SK-N-SH (cell line): ENCODE measurements at regions not wholly inside any gene's neighbourhood (a gene's known extent, or its start where the extent isn't known, plus 50 kb on each side); places are given as distances from the start of the nearest gene placed in this dataset.

Experiments
- CTCF ChIA-PET: fragments of 300-600, 350-600 bp; formaldehyde crosslinking; extraction: SDS; loops from one replicate; lab custom pipeline; 2021; lab: Yijun Ruan, JAX
- POLR2A ChIA-PET: fragments of 350-600 bp; sonication (Branson Sonifier 250); formaldehyde crosslinking; extraction: SDS; loops from one replicate; lab custom pipeline; 2020; ENCODE audit warnings: antibody characterized with exemption, inconsistent platforms; lab: Yijun Ruan, JAX
- DNase-seq: peaks from one replicate; pipeline ENCODE4 v3.0.0; 2012
- H2AFZ ChIP-seq: fragments of 200-600 bp; sonication (generic); 2 replicates; pipeline ENCODE4 v1.8.1; 2016; ENCODE audit warnings: antibody characterized with exemption, mild to moderate bottlenecking, low read depth
- H3F3A ChIP-seq: fragments of 200-600 bp; sonication (generic); replicated peaks from 2 replicates; pipeline ENCODE3; 2016; ENCODE audit warnings: antibody characterized with exemption, mild to moderate bottlenecking; ENCODE audit not compliant: insufficient read depth
- H3K27ac ChIP-seq, 2 experiments: fragments of 200-500 bp in 1 of 2; fragments of 200-600 bp in 1 of 2; sonication (Bioruptor generic) in 1 of 2; sonication (generic), shearing (Covaris generic) in 1 of 2; 2 replicates each; pipeline versions ENCODE4 v1.5.1 to v1.6.1; 2014 to 2016; ENCODE audit warnings: low read depth in 2 of 2, inconsistent platforms in 1 of 2, low read length in 1 of 2, mild to moderate bottlenecking in 1 of 2, mixed read lengths in 1 of 2
- H3K27me3 ChIP-seq: fragments of 200-600 bp; sonication (generic), shearing (Covaris generic); 2 replicates; pipeline ENCODE4 v1.6.1; 2016; ENCODE audit warnings: mixed run types; ENCODE audit not compliant: insufficient read depth
- H3K36me3 ChIP-seq, 2 experiments: fragments of 200-500 bp in 1 of 2; fragments of 200-600 bp in 1 of 2; sonication (Bioruptor generic) in 1 of 2; sonication (generic) in 1 of 2; replicated peaks in 1 of 2; 2 replicates each; pipeline versions ENCODE3 to v1.5.1; 2014 to 2016; ENCODE audit warnings: low read length in 1 of 2, mild to moderate bottlenecking in 1 of 2; ENCODE audit not compliant: insufficient read depth in 2 of 2, control insufficient read depth in 1 of 2
- H3K4me1 ChIP-seq, 2 experiments: fragments of 200-500 bp in 1 of 2; fragments of 200-600 bp in 1 of 2; sonication (Bioruptor generic) in 1 of 2; sonication (generic), shearing (Covaris generic) in 1 of 2; 2 replicates each; pipeline versions ENCODE4 v1.5.1 to v1.6.1; 2014 to 2016; ENCODE audit warnings: low read depth in 1 of 2, low read length in 1 of 2, mixed run types in 1 of 2; ENCODE audit not compliant: insufficient read depth in 2 of 2, control insufficient read depth in 1 of 2
- H3K4me2 ChIP-seq: fragments of 200-600 bp; sonication (generic), shearing (Covaris generic); 2 replicates; pipeline ENCODE4 v1.6.1; 2017; ENCODE audit warnings: mixed run types
- H3K4me3 ChIP-seq, 2 experiments: fragments of 200-500 bp in 1 of 2; fragments of 200-600 bp in 1 of 2; sonication (Bioruptor generic) in 1 of 2; sonication (generic), shearing (Covaris generic) in 1 of 2; 2 replicates each; pipeline versions ENCODE4 v1.5.1 to v1.8.1; 2014 to 2016; ENCODE audit warnings: low read depth in 2 of 2, inconsistent platforms in 1 of 2, low read length in 1 of 2, mild to moderate bottlenecking in 1 of 2, mixed read lengths in 1 of 2, moderate library complexity in 1 of 2
- H3K79me2 ChIP-seq: fragments of 200-600 bp; sonication (generic); 2 replicates; pipeline ENCODE4 v1.8.1; 2017; ENCODE audit warnings: mild to moderate bottlenecking; ENCODE audit not compliant: insufficient read depth
- H3K9ac ChIP-seq: fragments of 200-600 bp; sonication (generic); 2 replicates; pipeline ENCODE4 v1.6.1; 2017; ENCODE audit warnings: mixed run types
- H3K9me2 ChIP-seq: fragments of 200-600 bp; sonication (generic); 2 replicates; pipeline ENCODE4 v1.6.1; 2017; ENCODE audit warnings: mixed run types
- H3K9me3 ChIP-seq: fragments of 200-600 bp; sonication (generic); 2 replicates; pipeline ENCODE4 v1.6.1; 2017; ENCODE audit warnings: mixed run types, mild to moderate bottlenecking, moderate library complexity
- H4K20me1 ChIP-seq: fragments of 200-600 bp; sonication (generic); 2 replicates; pipeline ENCODE4 v1.6.1; 2017; ENCODE audit warnings: mild to moderate bottlenecking, mixed run types; ENCODE audit not compliant: insufficient read depth
- EP300 ChIP-seq, 2 experiments: IDR thresholded peaks; 2 replicates each; pipeline versions ENCODE4 v1.4.0 to v1.6.1; 2012; ENCODE audit warnings: borderline replicate concordance in 1 of 2, low read depth in 1 of 2, low read length in 1 of 2
- FOXM1 ChIP-seq: IDR thresholded peaks from 2 replicates; pipeline ENCODE4 v1.4.0; 2012; ENCODE audit warnings: low read depth, mild to moderate bottlenecking
- GABPA ChIP-seq: IDR thresholded peaks from 2 replicates; pipeline ENCODE4 v1.4.0; 2012; ENCODE audit warnings: low read depth, mild to moderate bottlenecking
- JUND ChIP-seq: IDR thresholded peaks from 2 replicates; pipeline ENCODE4 v1.4.0; 2012
- MXI1 ChIP-seq: IDR thresholded peaks from 2 replicates; pipeline ENCODE4 v1.6.1; 2012; ENCODE audit warnings: mild to moderate bottlenecking, low read depth, low read length, improper control_type of control experiment
- RFX5 ChIP-seq: IDR thresholded peaks from 2 replicates; pipeline ENCODE4 v1.6.1; 2012; ENCODE audit warnings: mild to moderate bottlenecking, improper control_type of control experiment, low read length
- RXRA ChIP-seq: IDR thresholded peaks from 2 replicates; pipeline ENCODE4 v1.4.0; 2012; ENCODE audit warnings: low read depth, mild to moderate bottlenecking, borderline replicate concordance
- SMC3 ChIP-seq: IDR thresholded peaks from 2 replicates; pipeline ENCODE4 v1.6.1; 2012; ENCODE audit warnings: low read depth, low read length, improper control_type of control experiment
- USF2 ChIP-seq: fragments of 150-350 bp; IDR thresholded peaks from 2 replicates; pipeline ENCODE4 v1.6.1; 2017; ENCODE audit warnings: antibody characterized with exemption, low read length, low read depth, borderline replicate concordance
- YY1 ChIP-seq: IDR thresholded peaks from 2 replicates; pipeline ENCODE4 v1.4.0; 2012; ENCODE audit warnings: low read depth, mild to moderate bottlenecking
- ZBTB33 ChIP-seq: IDR thresholded peaks from 2 replicates; pipeline ENCODE4 v1.4.0; 2012; ENCODE audit warnings: low read depth, borderline replicate concordance
- WGBS: methylation state at CpG from one replicate; pipeline ENCODE4 v1.1.6; 2017; ENCODE audit warnings: low lambda C conversion rate; 5-methylcytosine and 5-hydroxymethylcytosine counted together
- TF ChIP-seq, protein P1 (sequence below): fragments of 200-600 bp; sonication (generic); IDR thresholded peaks from 2 replicates; pipeline ENCODE4 v1.6.1; 2017; ENCODE audit warnings: antibody characterized with exemption, mild to moderate bottlenecking, moderate library complexity
- TF ChIP-seq, protein P2 (sequence below): fragments of 150-350 bp; IDR thresholded peaks from 2 replicates; pipeline ENCODE4 v1.6.1; 2016; ENCODE audit warnings: mild to moderate bottlenecking, low read depth, low read length
- TF ChIP-seq, protein P3 (sequence below): IDR thresholded peaks from 2 replicates; pipeline ENCODE4; 2012

DNA sequence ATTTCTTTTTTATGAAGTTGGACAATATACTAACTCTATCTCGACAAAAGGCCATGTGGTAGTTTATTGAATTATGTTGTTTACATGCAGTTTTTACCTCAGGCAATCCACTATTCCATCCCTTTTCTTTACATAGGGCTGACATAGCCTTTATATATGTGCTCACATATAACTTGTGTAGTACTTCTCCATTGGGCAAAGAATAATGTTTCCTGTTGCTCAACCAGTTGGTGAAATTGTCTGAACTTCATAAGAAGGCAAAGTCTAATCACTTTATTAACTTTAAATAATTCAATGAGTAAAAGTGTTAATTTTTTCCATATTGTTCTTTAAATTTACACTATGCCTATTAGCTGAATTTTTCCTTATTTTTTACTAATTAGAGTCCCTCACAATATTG lies 1272.1 kb downstream of the EPHA7 start:
- 22% methylated on average over 1 of the region's 1 CpG for WGBS
- CTCF ChIA-PET: no interaction called here

GRCh38 chr6:92139601-92140000 lies 1279.8 kb downstream of the EPHA7 start:
- ChIA-PET CTCF (interaction anchor here (0.8 to 1.5 kb wide), 2 partner anchors 19 to 505 kb away, joined by 3 to 4 read pairs; no protein-coding TSS in a partner anchor), POLR2A (no interaction called here)
- Histone ChIP-seq H2AFZ (no peak overlapping the region), H3K4me2 (no peak overlapping the region), H3K4me1 (no peaks in the 10 kb centered on the region), H3K27ac (no peak overlapping the region), H3K4me3 (no peak overlapping the region), H4K20me1 (no peaks in the 10 kb centered on the region), H3K9me2 (no peaks in the 10 kb centered on the region), H3F3A (no peaks in the 10 kb centered on the region), H3K9ac (no peak overlapping the region), H3K79me2 (no peaks in the 10 kb centered on the region), H3K36me3 (no peaks in the 10 kb centered on the region), H3K27me3 (no peaks in the 10 kb centered on the region), H3K9me3 (no peaks in the 10 kb centered on the region)
- WGBS: 0% methylated on average over 1 of the region's 1 CpG
- DNase-seq: no peak
- no peak for TF ChIP-seq SMC3
- TF ChIP-seq JUND: no peak
- no peak for TF ChIP-seq MXI1
- no peak for TF ChIP-seq ZBTB33
- TF ChIP-seq, protein P1, sequence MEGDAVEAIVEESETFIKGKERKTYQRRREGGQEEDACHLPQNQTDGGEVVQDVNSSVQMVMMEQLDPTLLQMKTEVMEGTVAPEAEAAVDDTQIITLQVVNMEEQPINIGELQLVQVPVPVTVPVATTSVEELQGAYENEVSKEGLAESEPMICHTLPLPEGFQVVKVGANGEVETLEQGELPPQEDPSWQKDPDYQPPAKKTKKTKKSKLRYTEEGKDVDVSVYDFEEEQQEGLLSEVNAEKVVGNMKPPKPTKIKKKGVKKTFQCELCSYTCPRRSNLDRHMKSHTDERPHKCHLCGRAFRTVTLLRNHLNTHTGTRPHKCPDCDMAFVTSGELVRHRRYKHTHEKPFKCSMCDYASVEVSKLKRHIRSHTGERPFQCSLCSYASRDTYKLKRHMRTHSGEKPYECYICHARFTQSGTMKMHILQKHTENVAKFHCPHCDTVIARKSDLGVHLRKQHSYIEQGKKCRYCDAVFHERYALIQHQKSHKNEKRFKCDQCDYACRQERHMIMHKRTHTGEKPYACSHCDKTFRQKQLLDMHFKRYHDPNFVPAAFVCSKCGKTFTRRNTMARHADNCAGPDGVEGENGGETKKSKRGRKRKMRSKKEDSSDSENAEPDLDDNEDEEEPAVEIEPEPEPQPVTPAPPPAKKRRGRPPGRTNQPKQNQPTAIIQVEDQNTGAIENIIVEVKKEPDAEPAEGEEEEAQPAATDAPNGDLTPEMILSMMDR: no peak
- no peak for TF ChIP-seq USF2
- no peak for TF ChIP-seq FOXM1
- TF ChIP-seq, protein P2, sequence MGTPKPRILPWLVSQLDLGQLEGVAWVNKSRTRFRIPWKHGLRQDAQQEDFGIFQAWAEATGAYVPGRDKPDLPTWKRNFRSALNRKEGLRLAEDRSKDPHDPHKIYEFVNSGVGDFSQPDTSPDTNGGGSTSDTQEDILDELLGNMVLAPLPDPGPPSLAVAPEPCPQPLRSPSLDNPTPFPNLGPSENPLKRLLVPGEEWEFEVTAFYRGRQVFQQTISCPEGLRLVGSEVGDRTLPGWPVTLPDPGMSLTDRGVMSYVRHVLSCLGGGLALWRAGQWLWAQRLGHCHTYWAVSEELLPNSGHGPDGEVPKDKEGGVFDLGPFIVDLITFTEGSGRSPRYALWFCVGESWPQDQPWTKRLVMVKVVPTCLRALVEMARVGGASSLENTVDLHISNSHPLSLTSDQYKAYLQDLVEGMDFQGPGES: no peak

More for the DNA sequence above, 1272.1 kb downstream of the EPHA7 start:
- Histone ChIP-seq H3K27ac (no peak overlapping the region), H2AFZ (no peak overlapping the region), H3K9ac (no peak overlapping the region), H3K27me3 (no peaks in the 10 kb centered on the region), H3K4me2 (no peak overlapping the region), H3K9me3 (no peaks in the 10 kb centered on the region), H3K4me1 (no peaks in the 10 kb centered on the region), H3K36me3 (no peaks in the 10 kb centered on the region), H3K79me2 (no peaks in the 10 kb centered on the region), H4K20me1 (no peaks in the 10 kb centered on the region), H3K9me2 (no peaks in the 10 kb centered on the region), H3K4me3 (no peak overlapping the region), H3F3A (no peaks in the 10 kb centered on the region)
- no peak for DNase-seq
- POLR2A ChIA-PET: no interaction called here
- TF ChIP-seq, protein P3, sequence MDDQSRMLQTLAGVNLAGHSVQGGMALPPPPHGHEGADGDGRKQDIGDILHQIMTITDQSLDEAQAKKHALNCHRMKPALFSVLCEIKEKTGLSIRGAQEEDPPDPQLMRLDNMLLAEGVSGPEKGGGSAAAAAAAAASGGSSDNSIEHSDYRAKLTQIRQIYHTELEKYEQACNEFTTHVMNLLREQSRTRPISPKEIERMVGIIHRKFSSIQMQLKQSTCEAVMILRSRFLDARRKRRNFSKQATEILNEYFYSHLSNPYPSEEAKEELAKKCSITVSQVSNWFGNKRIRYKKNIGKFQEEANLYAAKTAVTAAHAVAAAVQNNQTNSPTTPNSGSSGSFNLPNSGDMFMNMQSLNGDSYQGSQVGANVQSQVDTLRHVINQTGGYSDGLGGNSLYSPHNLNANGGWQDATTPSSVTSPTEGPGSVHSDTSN: no peak
- no peak for TF ChIP-seq RFX5
- TF ChIP-seq, protein P1: no peak
- TF ChIP-seq MXI1: no peak
- TF ChIP-seq YY1: no peak
- TF ChIP-seq GABPA: no peak
- TF ChIP-seq RXRA: no peak
- no peak for TF ChIP-seq EP300 (IDR thresholded peaks at IDR 0.05; ENCODE audit: borderline replicate concordance in 1 of 2, low read depth in 1 of 2, low read length in 1 of 2)
- no peak for TF ChIP-seq USF2
